ENCODE measurements at regions not wholly inside any gene's neighbourhood (a gene's known extent, or its start where the extent isn't known, plus 50 kb on each side); places are given as distances from the start of the nearest gene placed in this dataset.

GRCh38 chr6:156450421-156450820, 326.8 kb upstream of the ARID1B start:
- H3K79me2 ChIP-seq (replicated peaks; ENCODE audit: insufficient read depth, low read length) = no peaks in the 10 kb centered on the region
- no peaks in the 10 kb centered on the region for H3K9me3 ChIP-seq (ENCODE audit: low read length)
- no peak overlapping the region for H2AFZ ChIP-seq (ENCODE audit: low read depth, low read length)
- H3K27ac ChIP-seq (ENCODE audit: low read length) = no peak overlapping the region
- H3K36me3 ChIP-seq (ENCODE audit: insufficient read depth, low read length) = no peaks in the 10 kb centered on the region
- TF ChIP-seq SMC3 (conservative IDR thresholded peaks at IDR 0.05; ENCODE audit: poor library complexity) = no peak
- no peak for TF ChIP-seq RAD21 (conservative IDR thresholded peaks at IDR 0.05)
- TF ChIP-seq EP300 (conservative IDR thresholded peaks at IDR 0.05; ENCODE audit: poor library complexity, severe bottlenecking) = no peak
- no peak for TF ChIP-seq CTCF (IDR thresholded peaks at IDR 0.05; ENCODE audit: poor library complexity, severe bottlenecking)
- TF ChIP-seq TAF1 (IDR thresholded peaks at IDR 0.05; ENCODE audit: low read depth) = no peak
- no peak for TF ChIP-seq MXI1 (conservative IDR thresholded peaks at IDR 0.05; ENCODE audit: poor library complexity, severe bottlenecking)
- no peak for TF ChIP-seq REST (IDR thresholded peaks at IDR 0.05; ENCODE audit: borderline replicate concordance)
- no peak for TF ChIP-seq POLR2AphosphoS5 (IDR thresholded peaks at IDR 0.05)
- TF ChIP-seq EZH2 (IDR thresholded peaks at IDR 0.05; ENCODE audit: borderline replicate concordance, insufficient read depth, low read length, poor library complexity, severe bottlenecking) = no peak
- no peaks in the 10 kb centered on the region for H3K27me3 ChIP-seq (ENCODE audit: insufficient read depth, low read depth, low read length)
- H3F3A ChIP-seq (ENCODE audit: insufficient read depth, low read length, poor library complexity, severe bottlenecking) = no peaks in the 10 kb centered on the region
- no peak overlapping the region for H3K4me2 ChIP-seq (ENCODE audit: low read length)
- H3K9ac ChIP-seq (ENCODE audit: low read length) = no peak overlapping the region
- no peak overlapping the region for H3K4me3 ChIP-seq (ENCODE audit: low read length)
- H4K20me1 ChIP-seq (ENCODE audit: insufficient read depth) = no peaks in the 10 kb centered on the region
- no peaks in the 10 kb centered on the region for H3K9me2 ChIP-seq (ENCODE audit: insufficient read depth, low read length)

- no peaks in the 10 kb centered on the region for H3K36me3 ChIP-seq (ENCODE audit: insufficient read depth, low read length)
These were observed 327.6 kb upstream of the ARID1B start for GRCh38 chr6:156449569-156449968.

More at GRCh38 chr6:156449569-156449968, 327.6 kb upstream of the ARID1B start:
- no peaks in the 10 kb centered on the region for H3K9me2 ChIP-seq (ENCODE audit: insufficient read depth, low read length)
- no peak overlapping the region for H3K4me2 ChIP-seq (ENCODE audit: low read length)
- H3K79me2 ChIP-seq (replicated peaks; ENCODE audit: insufficient read depth, low read length) = no peaks in the 10 kb centered on the region
- H3K27ac ChIP-seq (ENCODE audit: low read length) = no peak overlapping the region
- H3F3A ChIP-seq (ENCODE audit: insufficient read depth, low read length, poor library complexity, severe bottlenecking) = no peaks in the 10 kb centered on the region
- no peak overlapping the region for H3K4me3 ChIP-seq (ENCODE audit: low read length)
- no peaks in the 10 kb centered on the region for H3K9me3 ChIP-seq (ENCODE audit: low read length)
- no peak overlapping the region for H2AFZ ChIP-seq (ENCODE audit: low read depth, low read length)
- H3K27me3 ChIP-seq (ENCODE audit: insufficient read depth, low read depth, low read length) = no peaks in the 10 kb centered on the region
- no peak overlapping the region for H3K9ac ChIP-seq (ENCODE audit: low read length)
- H4K20me1 ChIP-seq (ENCODE audit: insufficient read depth) = no peaks in the 10 kb centered on the region
- no peak for TF ChIP-seq EZH2 (IDR thresholded peaks at IDR 0.05; ENCODE audit: borderline replicate concordance, insufficient read depth, low read length, poor library complexity, severe bottlenecking)
- TF ChIP-seq TAF1 (IDR thresholded peaks at IDR 0.05; ENCODE audit: low read depth) = no peak
- TF ChIP-seq MXI1 (conservative IDR thresholded peaks at IDR 0.05; ENCODE audit: poor library complexity, severe bottlenecking) = no peak
- TF ChIP-seq SMC3 (conservative IDR thresholded peaks at IDR 0.05; ENCODE audit: poor library complexity) = no peak
- no peak for TF ChIP-seq EP300 (conservative IDR thresholded peaks at IDR 0.05; ENCODE audit: poor library complexity, severe bottlenecking)
- no peak for TF ChIP-seq RAD21 (conservative IDR thresholded peaks at IDR 0.05)
- no peak for TF ChIP-seq POLR2AphosphoS5 (IDR thresholded peaks at IDR 0.05)

All from neural cell (in vitro differentiated cells).